Colonic mucosa (tissue), 4 donors: ENCODE measurements at regions not wholly inside any gene's neighbourhood (a gene's known extent, or its start where the extent isn't known, plus 50 kb on each side); places are given as distances from the start of the nearest gene placed in this dataset.

ENCODE experiments used
- DNase-seq: peaks from one replicate; pipeline ENCODE4 v3.0.0-alpha.2; 2020
- H3K27ac ChIP-seq: fragments of 200-600 bp; one replicate; pipeline ENCODE4 v1.8.0; 2021
- H3K27me3 ChIP-seq: fragments of 200-600 bp; one replicate; pipeline ENCODE4 v1.8.0; 2021
- H3K36me3 ChIP-seq: fragments of 200-600 bp; one replicate; pipeline ENCODE4 v1.8.0; 2021
- H3K4me1 ChIP-seq: fragments of 200-600 bp; one replicate; pipeline ENCODE4 v1.8.0; 2021; ENCODE audit warnings: mild to moderate bottlenecking
- H3K4me3 ChIP-seq: fragments of 200-600 bp; one replicate; pipeline ENCODE4 v1.8.0; 2021
- H3K9ac ChIP-seq, 2 donors: one replicate each; pipeline ENCODE4 v1.7.0; 2013; ENCODE audit warnings: control low read depth in 2 of 2, low read depth in 2 of 2, low read length in 2 of 2
- H3K9me3 ChIP-seq: fragments of 200-600 bp; one replicate; pipeline ENCODE4 v1.8.0; 2021
- CTCF ChIP-seq: fragments of 200-600 bp; IDR thresholded peaks from one replicate; pipeline ENCODE4 v1.8.0; 2022; ENCODE audit warnings: antibody characterized with exemption, mild to moderate bottlenecking
- intact Hi-C: fragments of 100-400 bp; cut with DNase I; formaldehyde crosslinking; loops from one replicate; pipeline ENCODE4 v1.14.1; 2022
- donor health status: healthy.
- donor health status: DM: no; HTN: no; CAD: no.
- donor health status: DM: no; HTN: no; CAD: no.

DNA sequence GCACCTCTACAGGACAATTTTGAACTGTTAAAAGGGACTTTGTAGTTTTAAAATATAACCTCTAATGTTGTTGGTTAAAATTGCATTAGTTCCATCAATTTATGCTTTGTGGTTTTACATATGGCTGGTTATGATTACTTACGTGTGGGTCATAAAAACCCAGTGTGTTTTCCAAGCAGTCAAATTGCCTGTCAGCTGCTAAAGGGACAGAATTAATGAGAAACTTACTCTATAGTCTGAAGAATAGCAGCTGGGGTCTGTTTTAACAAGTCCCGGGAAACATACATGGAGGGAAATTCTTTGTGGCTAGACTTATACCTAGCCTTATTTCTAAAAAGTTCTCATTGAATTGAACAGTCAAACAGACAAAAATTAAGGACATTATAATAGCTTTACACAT lies 820.9 kb upstream of the ADGRL4 start:
- Histone ChIP-seq H3K9me3 (no peaks in the 10 kb centered on the region), H3K36me3 (no peaks in the 10 kb centered on the region), H3K9ac (no peak overlapping the region), H3K4me3 (no peak overlapping the region), H3K27me3 (no peaks in the 10 kb centered on the region), H3K27ac (no peak overlapping the region), H3K4me1 (no peaks in the 10 kb centered on the region)
- no peak for TF ChIP-seq CTCF
- intact Hi-C loops: no loop called here
- DNase-seq: no peak

DNA sequence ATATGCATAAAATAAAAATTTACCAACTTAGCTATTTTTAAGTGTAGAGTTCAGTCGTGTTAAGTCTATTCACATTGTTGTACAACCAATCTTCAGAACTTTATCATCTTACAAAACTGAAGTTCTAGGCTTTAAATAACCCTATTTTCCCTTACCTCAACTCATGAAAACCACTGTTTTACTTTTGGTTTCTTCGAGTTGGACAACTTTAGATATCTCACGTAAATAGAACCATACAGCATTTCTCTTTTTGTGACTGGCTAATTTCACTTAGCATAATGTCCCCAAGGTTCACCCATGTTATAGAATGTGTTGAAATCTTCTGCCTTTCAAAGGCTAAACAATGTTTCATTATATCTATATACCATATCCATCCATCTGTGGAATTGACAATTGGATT lies 819.0 kb upstream of the ADGRL4 start:
- intact Hi-C loops: no loop called here
- TF ChIP-seq CTCF: no peak

GRCh38 chr1:79822053-79822452 lies 815.5 kb upstream of the ADGRL4 start:
- TF ChIP-seq CTCF: no peak
- H3K27me3 ChIP-seq: no peaks in the 10 kb centered on the region
- no peak overlapping the region for H3K9ac ChIP-seq
- DNase-seq: no peak
- no peak overlapping the region for H3K27ac ChIP-seq
- intact Hi-C loops: no loop called here
- H3K4me3 ChIP-seq: no peak overlapping the region
- no peaks in the 10 kb centered on the region for H3K9me3 ChIP-seq
- H3K36me3 ChIP-seq: no peaks in the 10 kb centered on the region
- H3K4me1 ChIP-seq: no peaks in the 10 kb centered on the region

More for the DNA sequence above, 819.0 kb upstream of the ADGRL4 start:
- H3K27ac ChIP-seq: no peak overlapping the region
- no peak for DNase-seq
- H3K9me3 ChIP-seq: no peaks in the 10 kb centered on the region
- H3K4me1 ChIP-seq: no peaks in the 10 kb centered on the region
- H3K9ac ChIP-seq: no peak overlapping the region
- no peak overlapping the region for H3K4me3 ChIP-seq
- no peaks in the 10 kb centered on the region for H3K27me3 ChIP-seq
- H3K36me3 ChIP-seq: no peaks in the 10 kb centered on the region

DNA sequence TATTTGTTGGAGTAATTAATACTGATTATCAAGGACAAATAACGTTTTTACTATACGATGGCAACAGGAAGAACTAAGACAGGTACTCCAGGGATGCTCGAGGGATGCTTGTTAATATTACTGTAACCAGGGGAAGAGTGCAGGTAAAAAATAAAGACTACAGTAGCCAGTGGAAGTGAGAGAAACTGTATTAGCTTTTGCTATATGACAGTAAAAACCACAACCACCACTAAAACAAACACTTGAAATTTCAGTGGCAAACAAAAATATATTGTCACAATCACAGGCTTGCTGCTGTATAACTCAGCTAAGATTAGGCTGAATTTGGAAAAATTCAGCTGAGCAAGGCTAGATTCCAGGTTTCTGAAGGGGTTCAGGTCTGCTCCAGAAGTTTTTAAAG lies 812.6 kb upstream of the ADGRL4 start:
- intact Hi-C loops: no loop called here
- no peaks in the 10 kb centered on the region for H3K27me3 ChIP-seq
- DNase-seq: no peak
- H3K27ac ChIP-seq: no peak overlapping the region
- no peaks in the 10 kb centered on the region for H3K36me3 ChIP-seq
- H3K4me1 ChIP-seq: no peaks in the 10 kb centered on the region
- TF ChIP-seq CTCF: no peak
- H3K4me3 ChIP-seq: no peak overlapping the region
- no peak overlapping the region for H3K9ac ChIP-seq
- H3K9me3 ChIP-seq: no peaks in the 10 kb centered on the region

GRCh38 chr1:79817031-79817560 lies 810.6 kb upstream of the ADGRL4 start:
- Histone ChIP-seq H3K36me3 (no peaks in the 10 kb centered on the region), H3K9ac (no peak overlapping the region), H3K4me3 (no peak overlapping the region), H3K27ac (no peak overlapping the region), H3K4me1 (no peaks in the 10 kb centered on the region), H3K27me3 (no peaks in the 10 kb centered on the region), H3K9me3 (no peaks in the 10 kb centered on the region)
- no peak for DNase-seq
- intact Hi-C loops: no loop called here
- TF ChIP-seq CTCF: no peak

DNA sequence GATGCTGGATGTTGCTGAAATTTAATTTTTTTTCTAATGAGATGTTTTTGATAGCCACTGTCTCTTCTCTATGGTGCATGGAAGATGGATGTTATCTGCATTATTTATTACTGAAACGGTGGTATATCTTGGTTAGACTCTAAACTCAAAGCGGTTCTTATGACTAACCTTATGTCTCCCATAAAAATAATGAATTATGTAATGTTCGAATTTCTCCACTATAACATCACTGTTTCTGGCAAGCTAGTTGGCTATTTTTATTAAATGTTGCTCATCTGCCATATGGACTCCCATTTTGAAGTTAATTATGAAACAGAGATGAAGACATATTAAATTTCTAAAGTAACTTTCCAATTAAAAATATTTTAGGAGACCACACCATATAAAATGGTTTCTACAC lies 808.6 kb upstream of the ADGRL4 start:
- Histone ChIP-seq H3K27me3 (no peaks in the 10 kb centered on the region), H3K4me3 (no peak overlapping the region), H3K27ac (no peak overlapping the region), H3K9ac (no peak overlapping the region), H3K9me3 (no peaks in the 10 kb centered on the region), H3K36me3 (no peaks in the 10 kb centered on the region), H3K4me1 (no peaks in the 10 kb centered on the region)
- intact Hi-C loops: no loop called here
- DNase-seq: no peak
- TF ChIP-seq CTCF: no peak
